NCI-H2107 (cell line): ENCODE measurements at regions not wholly inside any gene's neighbourhood (a gene's known extent, or its start where the extent isn't known, plus 50 kb on each side); places are given as distances from the start of the nearest gene placed in this dataset.
"Not testable (repeated sequence)": the region's sequence is repeated elsewhere in the genome, so short reads cannot be mapped to it uniquely, and the experiment has no call there.

ENCODE experiments used
- DNase-seq: peaks from one replicate; lab custom pipeline; 2025; lab: John Stamatoyannopoulos, UW

- DNase-seq: no peak
Observed at GRCh38 chr18:73544032-73544431, 603.6 kb downstream of the FBXO15 start.

DNA sequence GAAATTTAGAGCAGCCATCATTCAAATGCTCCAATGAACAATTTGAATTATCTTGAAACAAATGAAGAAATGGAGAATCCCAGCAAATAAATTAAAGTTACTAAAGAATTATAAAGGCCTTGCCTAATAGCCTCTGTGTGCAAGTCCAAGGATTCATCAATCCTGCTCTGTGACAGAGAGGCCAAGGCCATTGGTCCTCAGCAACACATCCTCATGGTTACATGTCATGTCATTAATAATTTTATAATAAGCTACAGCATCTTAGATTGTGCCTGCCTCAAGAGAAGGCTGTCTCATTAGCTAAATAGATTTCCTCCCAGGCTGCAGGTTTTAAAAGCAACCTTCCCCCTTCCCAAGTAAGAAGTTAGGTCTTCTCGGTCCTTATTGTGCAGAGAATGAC, 611.6 kb downstream of the FBXO15 start:
- DNase-seq: no peak

GRCh38 chr18:73535189-73535588, 612.4 kb downstream of the FBXO15 start:
- no peak for DNase-seq

- DNase-seq: no peak
Observed at GRCh38 chr18:73531601-73532000, 616.0 kb downstream of the FBXO15 start.

DNA sequence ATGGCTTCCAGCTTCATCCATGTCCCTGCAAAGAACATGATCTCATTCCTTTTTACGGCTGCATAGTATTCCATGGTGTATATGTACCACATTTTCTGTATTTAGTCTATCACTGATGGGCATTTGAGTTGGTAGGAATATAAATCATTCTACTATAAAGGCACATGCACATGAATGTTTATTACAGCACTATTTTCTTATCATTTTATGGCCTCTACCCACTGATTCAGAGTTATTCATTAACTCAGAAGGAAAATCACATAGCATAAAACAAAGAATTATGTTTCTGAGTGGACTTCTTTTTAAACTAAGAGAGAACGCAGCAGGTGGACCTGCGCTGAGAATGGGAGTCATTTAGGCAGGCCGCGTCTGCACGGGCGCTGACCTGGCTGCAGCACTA, 619.6 kb downstream of the FBXO15 start:
- DNase-seq: no peak

DNA sequence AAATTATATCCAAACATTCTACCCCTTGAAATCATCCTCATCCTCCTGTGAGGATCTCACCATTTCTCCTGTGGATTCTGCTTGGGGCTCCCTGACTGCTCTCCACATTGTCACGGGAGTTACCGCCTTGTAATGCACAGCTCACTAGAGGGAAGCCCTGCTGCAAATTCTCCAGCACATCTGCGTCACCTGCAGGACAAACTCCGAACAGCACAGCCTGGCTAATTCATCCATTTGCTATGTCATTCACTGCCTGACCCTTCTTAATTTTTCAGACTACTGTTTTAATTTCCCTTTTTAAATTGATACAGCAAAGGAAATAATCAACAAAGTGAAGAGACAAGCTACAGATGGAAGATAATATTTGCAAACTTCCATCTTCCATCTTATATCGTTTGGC, 627.4 kb downstream of the FBXO15 start:
- DNase-seq: no peak

GRCh38 chr18:73516056-73516455, 631.6 kb downstream of the FBXO15 start:
- not testable (repeated sequence) for DNase-seq

GRCh38 chr18:73514449-73514848, 633.2 kb downstream of the FBXO15 start:
- no peak for DNase-seq

DNA sequence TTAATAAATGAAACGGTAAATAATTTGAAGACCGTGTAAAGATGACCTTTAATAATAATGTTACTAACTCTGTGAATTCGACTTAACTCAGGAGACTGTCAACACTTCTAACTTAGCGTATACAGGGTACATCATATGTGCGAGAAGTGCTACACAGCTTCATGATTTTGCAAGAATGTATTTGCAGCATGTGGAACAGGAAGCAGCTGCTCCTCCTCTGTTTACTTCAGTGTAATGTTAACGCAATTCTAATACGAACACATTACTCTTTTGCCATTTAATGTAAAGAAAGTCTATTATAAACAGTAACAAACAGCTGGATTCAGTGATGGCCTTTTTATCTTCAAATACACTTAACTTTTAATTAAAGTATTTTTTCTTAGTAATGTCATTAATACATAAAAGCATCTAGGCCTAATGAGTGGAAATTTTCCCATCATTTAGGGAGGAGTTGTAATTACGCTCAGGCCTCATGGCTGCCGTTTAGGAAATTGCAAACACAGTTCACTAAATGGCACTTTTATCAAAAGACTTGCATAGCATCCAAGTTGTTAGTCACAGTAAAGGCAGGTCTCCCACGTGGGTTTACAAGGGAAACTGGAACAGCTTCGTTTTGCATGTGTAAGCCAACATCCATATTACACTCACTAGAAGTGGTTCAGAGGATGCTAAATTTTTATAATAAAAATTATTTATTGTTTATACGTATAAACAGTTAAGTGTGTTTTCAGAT, 635.7 kb downstream of the FBXO15 start:
- DNase-seq: no peak

GRCh38 chr18:73509460-73509859, 638.2 kb downstream of the FBXO15 start:
- DNase-seq: no peak

DNA sequence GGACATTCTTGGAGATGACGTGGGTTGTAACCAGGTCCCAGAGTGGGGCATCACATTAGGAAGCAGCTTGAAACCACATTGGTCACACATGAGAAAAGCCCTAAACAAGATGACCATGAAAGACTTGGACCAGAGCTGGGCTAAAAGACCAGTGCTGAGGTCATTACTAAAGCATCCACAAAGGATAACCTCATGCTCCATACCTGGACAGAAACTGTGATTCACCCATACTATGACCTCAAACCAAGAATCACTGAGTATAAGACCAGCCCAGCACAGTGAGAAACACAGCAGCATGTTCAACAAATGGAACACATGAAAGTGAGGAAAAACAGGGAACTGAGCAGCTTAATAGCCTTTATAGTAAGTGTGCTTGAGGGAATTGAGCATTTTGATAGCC, 635.5 kb upstream of the NETO1 start:
- no peak for DNase-seq

- DNase-seq: no peak
Observed at GRCh38 chr18:73487966-73488365, 620.2 kb upstream of the NETO1 start.

GRCh38 chr18:73485166-73485565, 617.4 kb upstream of the NETO1 start:
- no peak for DNase-seq

DNA sequence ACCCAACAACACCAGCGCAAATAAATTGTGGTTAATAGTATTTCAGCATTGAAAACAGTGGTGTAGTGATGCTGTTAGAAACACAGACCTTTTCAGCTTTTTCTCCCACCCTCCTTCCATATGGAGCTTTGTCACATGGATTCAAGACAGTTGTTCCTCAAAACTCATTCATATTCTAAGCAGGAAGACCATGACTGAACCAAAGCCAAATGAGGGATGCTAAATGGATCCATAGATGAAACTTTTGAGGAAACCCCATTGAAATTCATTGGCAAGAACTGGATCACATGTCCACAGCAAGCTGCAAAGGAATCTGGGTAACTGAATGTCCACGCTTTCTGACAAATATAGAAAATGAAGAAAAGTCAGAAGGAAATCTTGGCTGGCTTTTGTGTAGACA, 615.1 kb upstream of the NETO1 start:
- DNase-seq: no peak

GRCh38 chr18:73479477-73479876, 611.7 kb upstream of the NETO1 start:
- no peak for DNase-seq

DNA sequence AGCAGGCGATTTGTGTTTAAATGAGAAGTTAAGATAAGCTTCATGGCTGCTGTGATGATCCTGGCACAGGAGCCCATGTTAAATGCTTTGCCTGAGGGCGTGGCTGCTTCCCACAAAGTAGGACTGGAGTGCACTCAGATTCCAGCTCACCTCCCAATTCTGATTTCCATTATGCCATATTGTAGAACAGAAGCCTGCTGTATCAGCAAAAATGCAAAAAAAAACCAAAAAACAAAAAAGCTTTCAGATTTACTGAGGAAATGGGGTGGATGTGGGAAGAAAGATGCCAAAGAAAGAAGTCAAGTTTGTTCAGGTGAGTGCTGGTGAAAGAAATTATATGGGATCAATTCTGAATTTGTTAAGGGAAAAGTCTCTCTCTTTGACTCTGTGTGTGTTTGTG, 610.4 kb upstream of the NETO1 start:
- no peak for DNase-seq

DNA sequence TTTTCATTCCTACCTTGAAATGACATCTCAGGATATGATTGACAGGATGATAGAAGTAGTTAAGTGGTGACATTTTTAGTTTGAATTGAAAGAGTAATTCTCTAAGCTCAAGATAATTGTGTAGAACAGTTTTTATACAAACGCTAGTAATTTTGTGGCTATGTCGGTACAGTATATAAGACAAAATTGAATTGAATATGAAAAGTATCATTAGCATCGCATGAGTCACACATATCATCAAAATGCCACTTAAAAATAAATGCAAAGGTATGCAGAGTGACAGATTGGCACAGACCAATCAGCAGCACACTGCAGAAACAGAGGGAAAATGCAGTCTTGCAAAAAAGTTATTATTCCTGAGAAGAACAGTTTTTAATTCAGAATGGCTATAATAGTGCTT, 608.2 kb upstream of the NETO1 start:
- no peak for DNase-seq

DNA sequence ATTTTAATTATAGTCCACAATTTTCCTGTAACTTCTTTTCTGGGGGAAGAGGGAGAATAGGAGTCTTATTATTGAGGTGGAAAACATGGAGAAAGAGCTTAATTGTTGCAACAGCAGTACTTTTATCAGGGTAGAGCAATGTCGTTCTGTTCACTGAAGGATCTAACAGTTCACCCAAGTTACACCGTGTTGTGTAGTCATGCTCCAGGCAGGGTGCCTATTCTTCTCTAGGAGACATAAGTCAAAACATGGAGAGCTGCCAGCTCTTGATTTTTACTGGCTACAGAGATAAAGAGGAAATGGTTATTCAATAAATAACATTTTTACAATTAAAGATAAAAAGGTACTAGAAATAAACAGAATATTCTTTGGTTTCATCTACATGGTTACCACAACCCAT, 594.3 kb upstream of the NETO1 start:
- no peak for DNase-seq

- no peak for DNase-seq
Observed at GRCh38 chr18:73461780-73462059, 593.9 kb upstream of the NETO1 start.

- DNase-seq: no peak
Observed at GRCh38 chr18:73461038-73461779, 593.4 kb upstream of the NETO1 start.

DNA sequence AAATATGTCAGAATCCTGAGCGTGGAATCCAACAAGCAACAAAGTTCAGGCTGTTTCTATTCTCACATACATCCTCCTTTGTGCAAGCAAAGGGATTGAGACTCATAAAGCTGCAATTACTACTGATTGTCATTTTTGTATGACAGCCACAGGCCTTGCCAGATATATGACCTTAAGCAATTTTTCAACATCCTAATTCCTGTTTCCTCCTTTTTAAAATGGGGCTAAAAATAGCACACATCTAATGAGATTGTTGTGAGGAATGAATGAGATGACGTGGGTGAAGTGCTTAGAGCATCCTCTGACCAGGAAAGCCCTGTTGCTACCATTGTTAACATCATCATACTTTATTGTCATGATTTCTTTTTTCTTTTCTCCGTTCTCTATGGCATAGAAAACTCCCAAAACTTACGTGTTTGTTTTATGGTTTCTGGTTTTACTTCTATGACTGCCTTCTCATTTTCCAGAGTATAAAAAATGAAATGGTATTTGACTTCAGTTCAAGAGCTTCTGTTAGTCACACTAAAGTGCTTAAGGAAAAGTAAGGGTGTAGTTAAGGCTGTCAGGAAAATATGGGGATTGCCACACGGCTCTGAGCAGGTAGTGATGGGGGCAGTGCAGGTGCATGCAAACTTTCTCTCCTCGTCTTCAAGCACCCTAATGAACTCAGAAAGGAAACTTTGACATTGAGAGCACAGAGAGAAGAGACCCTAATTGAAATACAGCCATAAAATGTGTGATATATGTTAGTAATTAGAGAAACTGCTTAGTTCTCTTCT, 590.6 kb upstream of the NETO1 start:
- no peak for DNase-seq

- no peak for DNase-seq
Observed at GRCh38 chr18:73456643-73457042, 588.9 kb upstream of the NETO1 start.

- DNase-seq: no peak
Observed at GRCh38 chr18:73452866-73453265, 585.1 kb upstream of the NETO1 start.
